ENCODE measurements at regions not wholly inside any gene's neighbourhood (a gene's known extent, or its start where the extent isn't known, plus 50 kb on each side); places are given as distances from the start of the nearest gene placed in this dataset.
A peak's percentile ranks its signal among the peaks of the same experiment; 100 is the strongest.

DNA sequence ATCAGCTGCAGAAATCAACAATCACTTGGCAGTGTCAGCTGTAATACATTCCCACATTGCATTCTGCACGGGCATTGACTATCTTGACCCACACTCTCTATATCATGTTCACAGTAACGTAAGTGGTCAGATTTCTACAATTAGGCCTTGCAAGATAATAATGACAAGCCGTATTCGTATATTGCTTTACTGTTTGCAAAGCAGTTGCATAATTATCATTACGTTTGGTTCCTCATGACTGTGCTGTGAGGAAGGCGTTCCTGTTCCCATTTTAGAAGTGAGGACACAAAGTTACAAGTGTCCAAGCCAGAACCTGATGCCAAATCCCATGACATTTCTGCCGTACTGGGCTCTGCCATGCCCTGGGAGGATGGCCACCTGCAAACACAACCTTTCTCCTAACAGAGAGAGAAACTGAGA lies 53.5 kb upstream of the TARBP1 start:
- DNase-seq, result peak; percentile 86
- TF ChIP-seq POLR2A (IDR thresholded peaks at IDR 0.05) (no peak), POLR2AphosphoS5 (IDR thresholded peaks at IDR 0.05) (peak; percentile 44 to 87 (median 70)), EP300 (IDR thresholded peaks at IDR 0.05) (peak; percentile 78 to 98 (median 96))
- H3K9me3 ChIP-seq, result no peaks in the 10 kb centered on the region
- no peak overlapping the region for H3K4me3 ChIP-seq
- 18 to 62% methylated on average over 7 of the region's 7 CpGs for WGBS, 2 donors
- H3K27ac ChIP-seq, result peak overlapping the region; percentile 88 to 99 (median 96)
- H3K4me1 ChIP-seq, result peaks cover 0 to 98% (median 87%) of the 10 kb centered on the region in 4 donors
- H3K36me3 ChIP-seq, result no peaks in the 10 kb centered on the region
- intact Hi-C loops (cut with DNase I), result loop anchor here (5.0 kb wide), 1 partner anchor 75 kb away; no protein-coding TSS in a partner anchor
- H3K27me3 ChIP-seq, result no peaks in the 10 kb centered on the region

DNA sequence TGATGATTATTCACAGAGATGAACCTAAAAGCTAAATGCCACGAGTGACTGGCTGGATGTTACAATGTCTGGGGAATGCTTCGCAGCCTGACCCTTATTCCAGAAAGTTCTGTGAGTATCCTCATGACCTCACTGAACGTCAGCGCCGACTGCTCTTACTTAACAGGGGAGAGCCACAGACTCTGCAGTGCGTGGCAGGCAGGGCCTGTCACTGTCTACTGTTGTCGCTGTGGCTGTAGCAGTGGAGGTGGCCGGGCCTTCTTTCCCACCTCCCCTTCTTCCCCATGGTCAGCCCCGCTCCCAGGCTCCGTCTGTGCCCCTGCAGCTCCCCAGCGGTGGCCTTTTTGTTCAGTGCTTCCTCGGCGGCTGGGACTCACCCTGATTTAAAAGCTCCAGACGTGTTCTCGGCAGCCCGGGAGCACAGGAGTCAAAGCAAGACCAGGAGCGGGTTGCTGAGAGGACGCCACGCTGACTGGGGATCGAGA lies 52.2 kb upstream of the TARBP1 start:
- 73 to 82% methylated on average over 20 of the region's 20 CpGs for WGBS, 2 donors
- peak; percentile 92 for DNase-seq
- H3K4me3 ChIP-seq, result peak overlapping the region in 2 of 4 donors; percentile 21 to 35
- intact Hi-C loops (cut with DNase I), result loop anchor here (5.0 kb wide), 1 partner anchor 76 kb away; no protein-coding TSS in a partner anchor
- peak overlapping the region; percentile 88 to 99 (median 96) for H3K27ac ChIP-seq
- H3K36me3 ChIP-seq, result no peaks in the 10 kb centered on the region
- H3K27me3 ChIP-seq, result no peaks in the 10 kb centered on the region
- H3K4me1 ChIP-seq, result peaks cover 0 to 89% (median 74%) of the 10 kb centered on the region in 4 donors
- H3K9me3 ChIP-seq, result no peaks in the 10 kb centered on the region
- TF ChIP-seq EP300 (IDR thresholded peaks at IDR 0.05), result peak in 2 of 4 donors; percentile 76 to 90
- TF ChIP-seq, protein P1, sequence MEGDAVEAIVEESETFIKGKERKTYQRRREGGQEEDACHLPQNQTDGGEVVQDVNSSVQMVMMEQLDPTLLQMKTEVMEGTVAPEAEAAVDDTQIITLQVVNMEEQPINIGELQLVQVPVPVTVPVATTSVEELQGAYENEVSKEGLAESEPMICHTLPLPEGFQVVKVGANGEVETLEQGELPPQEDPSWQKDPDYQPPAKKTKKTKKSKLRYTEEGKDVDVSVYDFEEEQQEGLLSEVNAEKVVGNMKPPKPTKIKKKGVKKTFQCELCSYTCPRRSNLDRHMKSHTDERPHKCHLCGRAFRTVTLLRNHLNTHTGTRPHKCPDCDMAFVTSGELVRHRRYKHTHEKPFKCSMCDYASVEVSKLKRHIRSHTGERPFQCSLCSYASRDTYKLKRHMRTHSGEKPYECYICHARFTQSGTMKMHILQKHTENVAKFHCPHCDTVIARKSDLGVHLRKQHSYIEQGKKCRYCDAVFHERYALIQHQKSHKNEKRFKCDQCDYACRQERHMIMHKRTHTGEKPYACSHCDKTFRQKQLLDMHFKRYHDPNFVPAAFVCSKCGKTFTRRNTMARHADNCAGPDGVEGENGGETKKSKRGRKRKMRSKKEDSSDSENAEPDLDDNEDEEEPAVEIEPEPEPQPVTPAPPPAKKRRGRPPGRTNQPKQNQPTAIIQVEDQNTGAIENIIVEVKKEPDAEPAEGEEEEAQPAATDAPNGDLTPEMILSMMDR (IDR thresholded peaks at IDR 0.05), result no peak
- TF ChIP-seq POLR2A (IDR thresholded peaks at IDR 0.05), result peak in 1 of 2 donors; percentile 42
- TF ChIP-seq POLR2AphosphoS5 (IDR thresholded peaks at IDR 0.05), result peak; percentile 54 to 94 (median 80)

DNA sequence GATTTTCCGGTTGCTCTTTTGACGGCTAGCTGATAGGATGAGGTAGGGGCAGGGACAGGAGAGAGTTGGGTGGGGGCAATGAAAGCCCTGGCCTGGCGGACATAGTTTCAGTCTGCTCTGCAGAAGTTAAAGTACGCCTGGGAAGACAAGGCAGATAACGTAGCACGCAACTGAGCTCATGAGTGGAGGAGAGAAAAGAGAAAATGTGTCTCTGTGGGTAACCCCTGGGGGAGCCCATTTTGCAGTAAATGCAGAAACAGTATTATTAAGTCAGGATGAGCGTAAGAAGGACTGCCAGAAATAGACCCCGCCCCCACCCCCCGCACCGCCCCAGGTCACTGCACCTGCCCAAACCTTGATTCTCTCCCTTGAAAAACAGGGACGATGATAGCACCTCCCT lies 51.7 kb upstream of the TARBP1 start:
- intact Hi-C loops (cut with DNase I), result loop anchor here (5.0 kb wide), 1 partner anchor 77 kb away; no protein-coding TSS in a partner anchor
- H3K9me3 ChIP-seq, result no peaks in the 10 kb centered on the region
- no peaks in the 10 kb centered on the region for H3K36me3 ChIP-seq
- H3K27me3 ChIP-seq, result no peaks in the 10 kb centered on the region
- H3K27ac ChIP-seq, result peak overlapping the region; percentile 88 to 99 (median 96)
- no peak for TF ChIP-seq EP300 (IDR thresholded peaks at IDR 0.05)
- TF ChIP-seq, protein P1 (IDR thresholded peaks at IDR 0.05), result no peak
- no peak for TF ChIP-seq POLR2AphosphoS5 (IDR thresholded peaks at IDR 0.05)
- no peak for TF ChIP-seq POLR2A (IDR thresholded peaks at IDR 0.05)
- peak overlapping the region in 2 of 4 donors; percentile 5 to 35 for H3K4me3 ChIP-seq
- H3K4me1 ChIP-seq, result peaks cover 0 to 84% (median 69%) of the 10 kb centered on the region in 4 donors
- WGBS, 2 donors, result 87 to 94% methylated on average over 11 of the region's 11 CpGs
- DNase-seq, result peak; percentile 58

DNA sequence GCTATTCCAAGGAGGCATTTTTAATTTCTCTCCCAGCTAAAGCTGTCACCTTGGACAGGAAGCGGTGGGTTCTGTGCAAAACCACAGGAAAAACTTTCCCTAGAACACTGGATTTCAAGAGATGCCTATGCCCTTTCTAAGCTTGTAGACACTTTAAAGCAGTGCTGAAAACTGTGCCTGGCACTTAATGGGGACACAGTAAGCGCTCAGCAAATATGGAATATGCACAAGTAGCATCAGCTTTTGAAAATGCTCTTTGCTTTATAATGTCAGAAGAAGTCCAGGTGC lies 50.9 kb upstream of the TARBP1 start:
- Histone ChIP-seq H3K36me3 (no peaks in the 10 kb centered on the region), H3K27ac (peak overlapping the region; percentile 88 to 99 (median 96)), H3K27me3 (no peaks in the 10 kb centered on the region), H3K4me1 (peaks cover 0 to 83% (median 61%) of the 10 kb centered on the region in 4 donors), H3K4me3 (no peak overlapping the region), H3K9me3 (no peaks in the 10 kb centered on the region)
- WGBS, 2 donors, result 80 to 94% methylated on average over 2 of the region's 2 CpGs
- no peak for TF ChIP-seq POLR2AphosphoS5 (IDR thresholded peaks at IDR 0.05)
- intact Hi-C loops (cut with DNase I), result loop anchor here (5.0 kb wide), 1 partner anchor 77 kb away; no protein-coding TSS in a partner anchor
- DNase-seq, result no peak

DNA sequence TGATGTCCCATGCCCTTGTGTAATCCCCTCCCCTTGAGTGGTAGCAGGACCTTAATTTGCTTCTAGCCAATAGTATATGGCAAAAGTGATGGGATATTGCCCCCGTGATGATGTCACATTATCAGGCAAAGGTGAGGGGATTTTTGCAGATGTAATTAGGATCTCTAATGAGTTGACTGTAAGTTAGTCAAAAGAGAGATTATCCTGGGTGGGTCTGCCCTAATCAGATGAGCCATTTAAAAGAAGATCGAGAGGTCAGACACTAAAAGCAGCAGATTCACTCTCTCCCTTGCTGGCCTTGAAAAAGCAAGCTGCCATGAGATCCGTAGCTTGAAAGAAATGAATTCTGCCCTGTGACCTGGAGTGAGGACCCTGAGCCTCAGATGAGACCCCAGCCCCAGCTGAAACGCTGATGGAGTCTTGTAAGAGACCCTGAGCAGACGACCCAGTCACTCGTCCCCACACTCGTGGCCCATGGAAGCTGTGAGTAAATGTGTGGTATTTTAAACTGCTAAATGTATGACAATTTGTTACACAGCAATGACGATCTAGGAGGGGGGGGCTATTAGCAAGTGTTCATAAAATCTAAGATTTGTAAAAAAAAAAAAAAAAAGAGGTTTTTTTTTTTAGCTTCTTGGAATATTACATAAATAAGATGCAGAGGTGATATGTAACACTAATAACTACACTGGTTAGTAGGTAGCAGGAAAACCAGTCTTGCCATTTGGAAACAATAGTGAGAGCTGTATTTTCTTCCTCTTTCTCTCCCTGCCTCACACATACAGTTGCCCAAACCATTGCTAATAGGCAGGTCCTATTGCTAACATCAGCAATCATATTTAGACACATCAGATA lies 50.3 kb upstream of the TARBP1 start:
- H3K9me3 ChIP-seq, result no peaks in the 10 kb centered on the region
- intact Hi-C loops (cut with DNase I), result no loop called here
- no peaks in the 10 kb centered on the region for H3K36me3 ChIP-seq
- 85 to 87% methylated on average over 8 of the region's 8 CpGs for WGBS, 2 donors
- DNase-seq, result peak; percentile 38
- no peaks in the 10 kb centered on the region for H3K27me3 ChIP-seq
- peak overlapping the region; percentile 88 to 99 (median 96) for H3K27ac ChIP-seq
- H3K4me1 ChIP-seq, result peaks cover 0 to 82% (median 57%) of the 10 kb centered on the region in 4 donors
- TF ChIP-seq EP300 (IDR thresholded peaks at IDR 0.05) (no peak), POLR2AphosphoS5 (IDR thresholded peaks at IDR 0.05) (no peak), POLR2A (IDR thresholded peaks at IDR 0.05) (no peak)
- TF ChIP-seq, protein P1 (IDR thresholded peaks at IDR 0.05), result no peak
- no peak overlapping the region for H3K4me3 ChIP-seq
